ENCODE measurements at regions not wholly inside any gene's neighbourhood (a gene's known extent, or its start where the extent isn't known, plus 50 kb on each side); places are given as distances from the start of the nearest gene placed in this dataset.

DNA sequence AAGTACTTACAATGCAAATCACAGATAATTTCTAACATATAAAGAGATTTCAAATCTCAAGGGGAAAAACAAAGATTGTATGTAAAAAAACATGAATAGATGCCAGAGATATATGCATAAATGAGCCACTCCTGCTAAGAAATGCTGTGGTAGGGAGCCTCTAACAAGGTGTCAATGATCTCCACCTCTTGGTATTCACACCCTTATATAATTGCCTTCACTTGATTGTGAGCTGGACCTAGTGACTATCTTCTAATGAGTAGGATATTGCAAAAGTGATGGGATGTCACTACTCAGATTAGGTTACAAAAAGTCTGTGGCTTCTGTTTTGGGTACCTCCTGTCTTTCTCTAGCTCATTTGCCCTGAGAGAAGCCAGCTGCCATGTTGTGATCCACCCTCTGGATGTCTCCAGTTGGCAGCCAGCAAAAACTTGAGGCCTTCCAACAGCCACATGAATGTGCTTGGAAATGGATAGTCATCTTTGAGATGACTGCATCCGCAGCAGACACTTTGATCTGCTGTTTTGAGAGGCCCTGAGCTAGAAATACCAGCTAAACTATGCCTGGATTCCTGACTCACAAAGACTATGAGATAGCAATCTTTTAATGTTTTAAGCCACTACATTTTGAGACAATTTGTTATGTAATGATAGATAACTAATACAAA, 196.1 kb upstream of the FGGY start:
- H2AFZ ChIP-seq (ENCODE audit: low read depth, low read length), result no peak overlapping the region
- no peaks in the 10 kb centered on the region for H3F3A ChIP-seq (ENCODE audit: insufficient read depth, low read length, poor library complexity, severe bottlenecking)
- H3K27me3 ChIP-seq (ENCODE audit: insufficient read depth, low read depth, low read length), result no peaks in the 10 kb centered on the region
- no peak overlapping the region for H3K4me2 ChIP-seq (ENCODE audit: low read length)
- H3K79me2 ChIP-seq (replicated peaks; ENCODE audit: insufficient read depth, low read length), result no peaks in the 10 kb centered on the region
- TF ChIP-seq EZH2 (IDR thresholded peaks at IDR 0.05; ENCODE audit: borderline replicate concordance, insufficient read depth, low read length, poor library complexity, severe bottlenecking) (no peak), RAD21 (conservative IDR thresholded peaks at IDR 0.05) (no peak), TAF1 (IDR thresholded peaks at IDR 0.05; ENCODE audit: low read depth) (no peak), SMC3 (conservative IDR thresholded peaks at IDR 0.05; ENCODE audit: poor library complexity) (no peak), MXI1 (conservative IDR thresholded peaks at IDR 0.05; ENCODE audit: poor library complexity, severe bottlenecking) (no peak), POLR2AphosphoS5 (IDR thresholded peaks at IDR 0.05) (no peak), EP300 (conservative IDR thresholded peaks at IDR 0.05; ENCODE audit: poor library complexity, severe bottlenecking) (no peak)
- TF ChIP-seq, protein P1, sequence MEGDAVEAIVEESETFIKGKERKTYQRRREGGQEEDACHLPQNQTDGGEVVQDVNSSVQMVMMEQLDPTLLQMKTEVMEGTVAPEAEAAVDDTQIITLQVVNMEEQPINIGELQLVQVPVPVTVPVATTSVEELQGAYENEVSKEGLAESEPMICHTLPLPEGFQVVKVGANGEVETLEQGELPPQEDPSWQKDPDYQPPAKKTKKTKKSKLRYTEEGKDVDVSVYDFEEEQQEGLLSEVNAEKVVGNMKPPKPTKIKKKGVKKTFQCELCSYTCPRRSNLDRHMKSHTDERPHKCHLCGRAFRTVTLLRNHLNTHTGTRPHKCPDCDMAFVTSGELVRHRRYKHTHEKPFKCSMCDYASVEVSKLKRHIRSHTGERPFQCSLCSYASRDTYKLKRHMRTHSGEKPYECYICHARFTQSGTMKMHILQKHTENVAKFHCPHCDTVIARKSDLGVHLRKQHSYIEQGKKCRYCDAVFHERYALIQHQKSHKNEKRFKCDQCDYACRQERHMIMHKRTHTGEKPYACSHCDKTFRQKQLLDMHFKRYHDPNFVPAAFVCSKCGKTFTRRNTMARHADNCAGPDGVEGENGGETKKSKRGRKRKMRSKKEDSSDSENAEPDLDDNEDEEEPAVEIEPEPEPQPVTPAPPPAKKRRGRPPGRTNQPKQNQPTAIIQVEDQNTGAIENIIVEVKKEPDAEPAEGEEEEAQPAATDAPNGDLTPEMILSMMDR (IDR thresholded peaks at IDR 0.05; ENCODE audit: poor library complexity, severe bottlenecking), result no peak
- TF ChIP-seq, protein P2, sequence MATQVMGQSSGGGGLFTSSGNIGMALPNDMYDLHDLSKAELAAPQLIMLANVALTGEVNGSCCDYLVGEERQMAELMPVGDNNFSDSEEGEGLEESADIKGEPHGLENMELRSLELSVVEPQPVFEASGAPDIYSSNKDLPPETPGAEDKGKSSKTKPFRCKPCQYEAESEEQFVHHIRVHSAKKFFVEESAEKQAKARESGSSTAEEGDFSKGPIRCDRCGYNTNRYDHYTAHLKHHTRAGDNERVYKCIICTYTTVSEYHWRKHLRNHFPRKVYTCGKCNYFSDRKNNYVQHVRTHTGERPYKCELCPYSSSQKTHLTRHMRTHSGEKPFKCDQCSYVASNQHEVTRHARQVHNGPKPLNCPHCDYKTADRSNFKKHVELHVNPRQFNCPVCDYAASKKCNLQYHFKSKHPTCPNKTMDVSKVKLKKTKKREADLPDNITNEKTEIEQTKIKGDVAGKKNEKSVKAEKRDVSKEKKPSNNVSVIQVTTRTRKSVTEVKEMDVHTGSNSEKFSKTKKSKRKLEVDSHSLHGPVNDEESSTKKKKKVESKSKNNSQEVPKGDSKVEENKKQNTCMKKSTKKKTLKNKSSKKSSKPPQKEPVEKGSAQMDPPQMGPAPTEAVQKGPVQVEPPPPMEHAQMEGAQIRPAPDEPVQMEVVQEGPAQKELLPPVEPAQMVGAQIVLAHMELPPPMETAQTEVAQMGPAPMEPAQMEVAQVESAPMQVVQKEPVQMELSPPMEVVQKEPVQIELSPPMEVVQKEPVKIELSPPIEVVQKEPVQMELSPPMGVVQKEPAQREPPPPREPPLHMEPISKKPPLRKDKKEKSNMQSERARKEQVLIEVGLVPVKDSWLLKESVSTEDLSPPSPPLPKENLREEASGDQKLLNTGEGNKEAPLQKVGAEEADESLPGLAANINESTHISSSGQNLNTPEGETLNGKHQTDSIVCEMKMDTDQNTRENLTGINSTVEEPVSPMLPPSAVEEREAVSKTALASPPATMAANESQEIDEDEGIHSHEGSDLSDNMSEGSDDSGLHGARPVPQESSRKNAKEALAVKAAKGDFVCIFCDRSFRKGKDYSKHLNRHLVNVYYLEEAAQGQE (IDR thresholded peaks at IDR 0.05; ENCODE audit: borderline replicate concordance), result no peak
- H3K36me3 ChIP-seq (ENCODE audit: insufficient read depth, low read length), result no peaks in the 10 kb centered on the region
- H3K4me3 ChIP-seq (ENCODE audit: low read length), result no peak overlapping the region
- no peaks in the 10 kb centered on the region for H3K9me3 ChIP-seq (ENCODE audit: low read length)
- no peak overlapping the region for H3K27ac ChIP-seq (ENCODE audit: low read length)
- no peaks in the 10 kb centered on the region for H4K20me1 ChIP-seq (ENCODE audit: insufficient read depth)
- H3K9me2 ChIP-seq (ENCODE audit: insufficient read depth, low read length), result no peaks in the 10 kb centered on the region
- H3K9ac ChIP-seq (ENCODE audit: low read length), result no peak overlapping the region

DNA sequence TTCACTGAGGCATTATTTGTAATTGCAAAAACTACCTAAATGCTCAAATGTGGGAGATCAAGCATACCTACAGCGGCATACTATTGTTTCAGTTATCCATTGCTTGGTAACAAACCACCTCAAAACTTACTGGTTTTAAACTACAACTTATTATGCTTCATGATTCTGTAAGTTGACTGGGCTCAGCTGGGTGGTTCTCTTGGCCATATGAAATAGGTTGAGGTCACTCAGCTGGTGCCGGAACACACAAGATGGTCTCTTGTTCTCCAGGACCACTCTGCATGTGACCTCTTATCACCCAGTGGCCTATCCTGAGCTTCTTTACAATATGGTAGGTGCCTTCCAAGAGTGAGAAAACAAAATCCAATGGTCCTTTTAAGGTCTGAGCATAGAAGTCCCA, 195.4 kb upstream of the FGGY start:
- Histone ChIP-seq H3K27me3 (ENCODE audit: insufficient read depth, low read depth, low read length) (no peaks in the 10 kb centered on the region), H3K36me3 (ENCODE audit: insufficient read depth, low read length) (no peaks in the 10 kb centered on the region), H3K4me2 (ENCODE audit: low read length) (no peak overlapping the region)

More for the DNA sequence above, 195.4 kb upstream of the FGGY start:
- Histone ChIP-seq H4K20me1 (ENCODE audit: insufficient read depth) (no peaks in the 10 kb centered on the region), H3K4me3 (ENCODE audit: low read length) (no peak overlapping the region), H3K9ac (ENCODE audit: low read length) (no peak overlapping the region), H3K79me2 (replicated peaks; ENCODE audit: insufficient read depth, low read length) (no peaks in the 10 kb centered on the region), H3K9me3 (ENCODE audit: low read length) (no peaks in the 10 kb centered on the region), H2AFZ (ENCODE audit: low read depth, low read length) (no peak overlapping the region), H3K9me2 (ENCODE audit: insufficient read depth, low read length) (no peaks in the 10 kb centered on the region), H3K27ac (ENCODE audit: low read length) (no peak overlapping the region), H3F3A (ENCODE audit: insufficient read depth, low read length, poor library complexity, severe bottlenecking) (no peaks in the 10 kb centered on the region)
- no peak for TF ChIP-seq TAF1 (IDR thresholded peaks at IDR 0.05; ENCODE audit: low read depth)
- TF ChIP-seq RAD21 (conservative IDR thresholded peaks at IDR 0.05), result no peak
- no peak for TF ChIP-seq EZH2 (IDR thresholded peaks at IDR 0.05; ENCODE audit: borderline replicate concordance, insufficient read depth, low read length, poor library complexity, severe bottlenecking)
- TF ChIP-seq EP300 (conservative IDR thresholded peaks at IDR 0.05; ENCODE audit: poor library complexity, severe bottlenecking), result no peak
- TF ChIP-seq, protein P1 (IDR thresholded peaks at IDR 0.05; ENCODE audit: poor library complexity, severe bottlenecking), result no peak
- TF ChIP-seq MXI1 (conservative IDR thresholded peaks at IDR 0.05; ENCODE audit: poor library complexity, severe bottlenecking), result no peak
- TF ChIP-seq, protein P2 (IDR thresholded peaks at IDR 0.05; ENCODE audit: borderline replicate concordance), result no peak
